ENCODE measurements at regions not wholly inside any gene's neighbourhood (a gene's known extent, or its start where the extent isn't known, plus 50 kb on each side); places are given as distances from the start of the nearest gene placed in this dataset.

DNA sequence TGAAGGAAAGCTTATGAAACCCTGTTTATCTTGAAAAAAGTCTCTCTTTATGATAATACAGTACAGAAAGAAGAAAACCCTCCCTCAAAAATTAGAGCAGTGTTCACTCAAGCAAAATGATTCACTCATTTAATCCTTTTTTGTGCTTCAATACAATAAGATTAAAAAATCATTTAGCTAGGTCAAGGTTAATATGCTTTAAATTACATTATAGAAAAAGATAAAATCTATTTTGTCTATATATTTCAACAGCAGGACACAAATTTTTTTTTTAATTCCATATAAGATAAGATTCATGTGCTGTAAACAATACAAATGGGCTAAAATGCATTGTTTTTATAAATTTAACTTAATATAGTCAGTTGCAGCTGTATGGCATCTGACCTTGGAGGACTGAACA, 176.9 kb downstream of the KCNE4 start:
- Histone ChIP-seq H3K27me3 (no peaks in the 10 kb centered on the region), H3K9me3 (no peaks in the 10 kb centered on the region), H3K4me3 (no peak overlapping the region), H3K27ac (no peak overlapping the region), H3K4me1 (no peaks in the 10 kb centered on the region), H3K36me3 (no peaks in the 10 kb centered on the region)
- TF ChIP-seq, protein P1, sequence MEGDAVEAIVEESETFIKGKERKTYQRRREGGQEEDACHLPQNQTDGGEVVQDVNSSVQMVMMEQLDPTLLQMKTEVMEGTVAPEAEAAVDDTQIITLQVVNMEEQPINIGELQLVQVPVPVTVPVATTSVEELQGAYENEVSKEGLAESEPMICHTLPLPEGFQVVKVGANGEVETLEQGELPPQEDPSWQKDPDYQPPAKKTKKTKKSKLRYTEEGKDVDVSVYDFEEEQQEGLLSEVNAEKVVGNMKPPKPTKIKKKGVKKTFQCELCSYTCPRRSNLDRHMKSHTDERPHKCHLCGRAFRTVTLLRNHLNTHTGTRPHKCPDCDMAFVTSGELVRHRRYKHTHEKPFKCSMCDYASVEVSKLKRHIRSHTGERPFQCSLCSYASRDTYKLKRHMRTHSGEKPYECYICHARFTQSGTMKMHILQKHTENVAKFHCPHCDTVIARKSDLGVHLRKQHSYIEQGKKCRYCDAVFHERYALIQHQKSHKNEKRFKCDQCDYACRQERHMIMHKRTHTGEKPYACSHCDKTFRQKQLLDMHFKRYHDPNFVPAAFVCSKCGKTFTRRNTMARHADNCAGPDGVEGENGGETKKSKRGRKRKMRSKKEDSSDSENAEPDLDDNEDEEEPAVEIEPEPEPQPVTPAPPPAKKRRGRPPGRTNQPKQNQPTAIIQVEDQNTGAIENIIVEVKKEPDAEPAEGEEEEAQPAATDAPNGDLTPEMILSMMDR (IDR thresholded peaks at IDR 0.05) = no peak
- TF ChIP-seq POLR2A (IDR thresholded peaks at IDR 0.05) = no peak
- DNase-seq = no peak

DNA sequence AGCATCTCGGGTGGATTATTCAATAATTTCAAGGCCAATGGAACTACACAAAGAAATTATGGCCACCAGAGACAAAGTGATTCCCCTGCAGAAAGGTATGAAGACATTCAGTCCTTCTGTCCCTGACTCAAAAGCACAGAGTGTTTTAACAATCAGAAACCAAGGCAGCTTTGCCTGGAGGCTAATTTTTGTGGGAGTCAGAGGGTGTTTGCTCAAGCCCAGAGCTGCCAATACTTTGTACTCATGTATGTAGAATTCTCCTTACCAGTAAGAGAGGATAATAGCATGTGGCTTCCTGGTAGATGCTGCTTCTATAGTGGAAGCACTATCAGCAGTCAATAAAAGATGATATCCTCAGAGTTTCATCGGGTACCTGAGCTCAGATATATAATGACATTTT, 178.4 kb downstream of the KCNE4 start:
- H3K4me1 ChIP-seq = no peaks in the 10 kb centered on the region
- no peak overlapping the region for H3K27ac ChIP-seq
- no peaks in the 10 kb centered on the region for H3K27me3 ChIP-seq
- H3K4me3 ChIP-seq = no peak overlapping the region
- no peaks in the 10 kb centered on the region for H3K9me3 ChIP-seq
- H3K36me3 ChIP-seq = no peaks in the 10 kb centered on the region
- no peak for DNase-seq
- TF ChIP-seq POLR2A (IDR thresholded peaks at IDR 0.05) = no peak
- TF ChIP-seq, protein P1 (IDR thresholded peaks at IDR 0.05) = no peak

DNA sequence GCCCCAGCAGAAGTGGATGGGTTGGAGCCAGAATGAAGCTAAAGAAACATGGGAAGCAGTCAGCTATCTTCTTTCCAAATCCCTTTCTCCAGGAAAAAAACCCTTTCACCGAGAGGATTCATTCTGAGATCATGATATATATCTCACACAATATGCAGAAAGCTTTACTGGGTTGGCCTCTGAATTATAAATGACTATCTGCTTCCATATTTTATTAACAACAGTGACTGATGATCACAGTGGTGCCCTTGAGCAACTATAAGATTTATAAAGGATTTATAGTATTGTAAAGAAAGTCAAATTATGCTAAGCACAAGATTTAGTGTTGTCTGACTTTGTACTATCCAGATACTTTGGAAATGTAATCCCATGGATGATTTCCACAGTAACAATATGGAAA, 180.3 kb downstream of the KCNE4 start:
- H3K36me3 ChIP-seq = no peaks in the 10 kb centered on the region
- no peak for DNase-seq
- TF ChIP-seq, protein P1 (IDR thresholded peaks at IDR 0.05) = no peak
- no peak for TF ChIP-seq POLR2A (IDR thresholded peaks at IDR 0.05)
- H3K27ac ChIP-seq = no peak overlapping the region
- no peaks in the 10 kb centered on the region for H3K4me1 ChIP-seq
- no peaks in the 10 kb centered on the region for H3K9me3 ChIP-seq
- no peak overlapping the region for H3K4me3 ChIP-seq
- H3K27me3 ChIP-seq = no peaks in the 10 kb centered on the region

DNA sequence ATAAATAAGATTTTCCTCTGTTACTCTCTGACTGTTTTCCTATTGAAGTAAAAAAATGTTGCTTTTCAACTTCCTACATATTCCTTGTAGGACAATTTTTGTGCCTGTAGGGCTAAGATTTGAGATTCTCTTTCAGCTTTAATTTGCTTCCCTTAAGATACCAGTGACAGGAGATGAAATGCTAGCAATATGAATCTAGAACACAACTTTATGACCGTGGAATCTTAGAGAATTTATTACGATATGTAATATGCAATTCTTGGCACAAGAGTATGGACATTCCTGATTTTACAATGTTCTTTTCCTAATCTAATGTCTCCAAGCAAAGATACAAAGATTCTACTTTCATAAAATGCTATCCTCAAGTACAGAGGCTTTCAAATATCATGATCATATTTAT, 180.9 kb downstream of the KCNE4 start:
- no peak overlapping the region for H3K27ac ChIP-seq
- H3K36me3 ChIP-seq = no peaks in the 10 kb centered on the region
- no peak for DNase-seq
- TF ChIP-seq, protein P1 (IDR thresholded peaks at IDR 0.05) = no peak
- no peak for TF ChIP-seq POLR2A (IDR thresholded peaks at IDR 0.05)
- no peaks in the 10 kb centered on the region for H3K9me3 ChIP-seq
- H3K4me3 ChIP-seq = no peak overlapping the region
- no peaks in the 10 kb centered on the region for H3K27me3 ChIP-seq
- no peaks in the 10 kb centered on the region for H3K4me1 ChIP-seq

DNA sequence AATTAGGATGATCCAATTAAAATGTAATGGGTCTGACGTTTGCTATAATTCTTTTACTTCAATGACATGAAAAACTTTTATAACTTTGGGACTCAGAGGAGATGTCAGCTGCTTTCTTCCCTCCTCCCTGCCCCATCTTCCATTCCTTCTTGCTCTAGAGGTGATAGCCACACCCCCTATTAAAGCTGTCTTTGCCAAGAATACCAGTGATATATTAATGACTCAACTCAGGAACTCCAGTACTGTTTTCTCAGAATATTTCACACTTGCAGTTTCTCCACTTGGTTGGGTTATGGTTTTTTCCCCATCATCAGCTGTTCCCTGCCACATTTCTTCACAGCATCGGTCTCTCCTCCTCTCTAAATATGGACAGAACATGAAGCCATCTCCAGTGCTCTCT, 184.0 kb downstream of the KCNE4 start:
- Histone ChIP-seq H3K9me3 (no peaks in the 10 kb centered on the region), H3K4me3 (no peak overlapping the region), H3K27me3 (no peaks in the 10 kb centered on the region), H3K27ac (no peak overlapping the region), H3K36me3 (no peaks in the 10 kb centered on the region), H3K4me1 (no peaks in the 10 kb centered on the region)
- no peak for TF ChIP-seq POLR2A (IDR thresholded peaks at IDR 0.05)
- TF ChIP-seq, protein P1 (IDR thresholded peaks at IDR 0.05) = no peak
- no peak for DNase-seq

DNA sequence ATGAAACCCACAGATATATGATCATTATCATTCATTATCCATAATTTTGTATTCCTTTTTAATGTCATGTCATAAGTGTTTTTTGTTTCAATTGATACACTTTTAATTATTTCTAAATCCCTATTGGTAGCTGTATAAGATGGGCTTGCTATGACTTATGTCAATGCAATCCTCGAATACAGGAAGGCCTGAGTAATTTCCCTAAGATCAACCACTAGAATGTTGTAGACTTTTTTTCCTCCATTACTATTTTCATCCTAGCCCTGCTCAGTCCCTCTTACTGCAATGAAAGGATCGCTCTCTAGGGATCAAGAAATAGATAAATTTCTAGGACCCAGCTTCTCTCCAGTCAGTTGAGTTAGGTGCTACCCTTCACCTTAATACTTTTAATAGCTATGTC, 186.3 kb downstream of the KCNE4 start:
- no peaks in the 10 kb centered on the region for H3K9me3 ChIP-seq
- H3K4me1 ChIP-seq = no peaks in the 10 kb centered on the region
- TF ChIP-seq, protein P1 (IDR thresholded peaks at IDR 0.05) = no peak
- TF ChIP-seq POLR2A (IDR thresholded peaks at IDR 0.05) = no peak
- H3K27ac ChIP-seq = no peak overlapping the region
- no peak overlapping the region for H3K4me3 ChIP-seq
- no peaks in the 10 kb centered on the region for H3K36me3 ChIP-seq
- no peaks in the 10 kb centered on the region for H3K27me3 ChIP-seq
- no peak for DNase-seq
